Progenitor cell of endocrine pancreas (in vitro differentiated cells): ENCODE measurements at regions not wholly inside any gene's neighbourhood (a gene's known extent, or its start where the extent isn't known, plus 50 kb on each side); places are given as distances from the start of the nearest gene placed in this dataset.
"Not testable (repeated sequence)": the region's sequence is repeated elsewhere in the genome, so short reads cannot be mapped to it uniquely, and the experiment has no call there.

Source experiments
- DNase-seq: peaks from one replicate; pipeline ENCODE4 v3.0.0; 2021; ENCODE audit warnings: low spot score; ENCODE audit not compliant: unreplicated experiment
- H3K27ac Mint-ChIP-seq: 2 replicates; pipeline ENCODE4 v1.8.0; 2021; ENCODE audit warnings: mild to moderate bottlenecking, moderate library complexity, mixed read lengths
- H3K27me3 Mint-ChIP-seq: 2 replicates; pipeline ENCODE4 v1.8.0; 2021; ENCODE audit warnings: mixed read lengths
- H3K36me3 Mint-ChIP-seq: 2 replicates; pipeline ENCODE4 v1.8.0; 2022; ENCODE audit warnings: mixed read lengths; ENCODE audit not compliant: insufficient read depth
- H3K4me1 Mint-ChIP-seq: 2 replicates; pipeline ENCODE4 v1.8.0; 2021; ENCODE audit warnings: low read depth, mixed read lengths
- H3K4me3 Mint-ChIP-seq: 2 replicates; pipeline ENCODE4 v1.8.0; 2021; ENCODE audit warnings: low read depth, mild to moderate bottlenecking, moderate library complexity, mixed read lengths
- H3K9me3 Mint-ChIP-seq: 2 replicates; pipeline ENCODE4 v1.8.0; 2021; ENCODE audit warnings: low read depth, mixed read lengths
- TF ChIP-seq, protein P1 (sequence below): fragments of 200-600 bp; sonication (generic); IDR thresholded peaks from one replicate; pipeline ENCODE4 v1.5.0; 2021; ENCODE audit warnings: antibody characterized with exemption, mild to moderate bottlenecking; ENCODE audit not compliant: unreplicated experiment

- Mint-ChIP-seq H3K36me3 (peaks cover 2% of the 10 kb centered on the region), H3K27me3 (no peaks in the 10 kb centered on the region)
Measured at GRCh38 chr15:53910236-53910849, 67.9 kb upstream of the UNC13C start.

DNA sequence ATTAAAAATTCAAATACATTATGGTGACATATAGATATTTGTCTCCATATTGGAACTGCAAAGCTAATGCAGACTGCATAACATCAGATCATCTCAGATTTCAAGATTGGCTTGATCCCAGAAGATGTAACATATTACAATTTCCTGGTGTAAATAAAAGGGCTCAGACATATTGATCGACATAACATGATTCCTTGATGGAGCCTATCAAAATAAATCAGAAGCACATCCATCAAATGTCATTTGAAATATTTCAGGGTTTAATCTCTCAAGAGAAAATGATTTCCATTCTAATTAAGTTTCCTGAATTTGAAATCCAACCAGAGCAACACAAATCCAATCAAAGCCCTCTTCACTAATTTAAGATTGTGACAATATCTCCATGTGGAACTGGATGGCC, 75.1 kb upstream of the UNC13C start:
- Mint-ChIP-seq H3K27me3 (no peaks in the 10 kb centered on the region), H3K27ac (no peak overlapping the region), H3K9me3 (peaks cover 3% of the 10 kb centered on the region), H3K36me3 (peaks cover 1% of the 10 kb centered on the region), H3K4me3 (no peak overlapping the region), H3K4me1 (peaks cover 5% of the 10 kb centered on the region)
- no peak for DNase-seq
- TF ChIP-seq, protein P1, sequence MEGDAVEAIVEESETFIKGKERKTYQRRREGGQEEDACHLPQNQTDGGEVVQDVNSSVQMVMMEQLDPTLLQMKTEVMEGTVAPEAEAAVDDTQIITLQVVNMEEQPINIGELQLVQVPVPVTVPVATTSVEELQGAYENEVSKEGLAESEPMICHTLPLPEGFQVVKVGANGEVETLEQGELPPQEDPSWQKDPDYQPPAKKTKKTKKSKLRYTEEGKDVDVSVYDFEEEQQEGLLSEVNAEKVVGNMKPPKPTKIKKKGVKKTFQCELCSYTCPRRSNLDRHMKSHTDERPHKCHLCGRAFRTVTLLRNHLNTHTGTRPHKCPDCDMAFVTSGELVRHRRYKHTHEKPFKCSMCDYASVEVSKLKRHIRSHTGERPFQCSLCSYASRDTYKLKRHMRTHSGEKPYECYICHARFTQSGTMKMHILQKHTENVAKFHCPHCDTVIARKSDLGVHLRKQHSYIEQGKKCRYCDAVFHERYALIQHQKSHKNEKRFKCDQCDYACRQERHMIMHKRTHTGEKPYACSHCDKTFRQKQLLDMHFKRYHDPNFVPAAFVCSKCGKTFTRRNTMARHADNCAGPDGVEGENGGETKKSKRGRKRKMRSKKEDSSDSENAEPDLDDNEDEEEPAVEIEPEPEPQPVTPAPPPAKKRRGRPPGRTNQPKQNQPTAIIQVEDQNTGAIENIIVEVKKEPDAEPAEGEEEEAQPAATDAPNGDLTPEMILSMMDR, result no peak

More at GRCh38 chr15:53910236-53910849, 67.9 kb upstream of the UNC13C start:
- Mint-ChIP-seq H3K4me3 (no peak overlapping the region), H3K27ac (no peak overlapping the region), H3K9me3 (no peaks in the 10 kb centered on the region), H3K4me1 (peaks cover 2% of the 10 kb centered on the region)
- TF ChIP-seq, protein P1, result no peak
- DNase-seq, result no peak

DNA sequence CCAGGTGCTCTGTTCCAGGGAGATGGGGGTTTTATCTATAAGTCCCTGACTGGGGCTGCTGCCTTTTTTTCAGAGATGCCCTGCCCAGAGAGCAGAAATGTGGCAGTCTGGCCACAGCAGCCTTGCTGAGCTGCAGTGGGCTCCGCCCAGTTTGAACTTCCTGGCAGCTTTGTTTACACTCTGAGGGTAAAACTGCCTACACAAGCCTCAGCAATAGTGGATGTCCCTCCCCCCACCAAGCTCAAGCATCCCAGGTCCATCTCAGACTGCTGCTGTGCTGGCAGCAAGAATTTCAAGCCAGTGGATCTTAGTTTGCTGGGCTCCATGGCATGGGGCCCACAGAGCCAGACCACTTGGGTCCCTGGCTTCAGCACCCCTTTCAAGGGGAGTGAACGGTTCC, 84.8 kb upstream of the UNC13C start:
- H3K27ac Mint-ChIP-seq, result not testable (repeated sequence)

DNA sequence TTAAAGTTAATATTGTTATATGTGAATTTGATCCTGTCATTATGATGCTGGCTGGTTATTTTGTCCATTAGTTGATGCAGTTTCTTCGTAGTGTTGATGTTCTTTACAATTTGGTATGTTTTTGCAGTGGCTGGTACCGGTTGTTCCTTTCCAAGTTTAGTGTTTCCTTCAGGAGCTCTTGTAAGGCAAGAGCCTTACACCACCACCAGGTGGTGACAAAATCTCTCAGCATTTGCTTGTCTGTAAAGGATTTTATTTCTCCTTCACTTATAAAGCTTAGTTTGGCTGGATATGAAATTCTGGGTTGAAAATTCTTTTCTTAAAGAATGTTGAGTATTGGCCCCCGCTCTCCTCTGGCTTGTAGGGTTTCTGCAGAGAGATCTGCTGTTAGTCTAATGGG, 86.4 kb upstream of the UNC13C start:
- not testable (repeated sequence) for H3K27me3 Mint-ChIP-seq, H3K4me1 Mint-ChIP-seq, H3K27ac Mint-ChIP-seq, DNase-seq, H3K4me3 Mint-ChIP-seq
- Mint-ChIP-seq H3K9me3 (peaks cover 40% of the 10 kb centered on the region), H3K36me3 (peaks cover 36% of the 10 kb centered on the region)

More for the DNA sequence above, 84.8 kb upstream of the UNC13C start:
- not testable (repeated sequence) for H3K4me1 Mint-ChIP-seq, DNase-seq, H3K4me3 Mint-ChIP-seq, H3K27me3 Mint-ChIP-seq
- Mint-ChIP-seq H3K36me3 (peaks cover 32% of the 10 kb centered on the region), H3K9me3 (peaks cover 37% of the 10 kb centered on the region)

- no peaks in the 10 kb centered on the region for H3K27me3 Mint-ChIP-seq
- H3K27ac Mint-ChIP-seq, result no peak overlapping the region
- no peak overlapping the region for H3K4me3 Mint-ChIP-seq
- peaks cover 4% of the 10 kb centered on the region for H3K4me1 Mint-ChIP-seq
- TF ChIP-seq, protein P1, result no peak
- H3K9me3 Mint-ChIP-seq, result peaks cover 18% of the 10 kb centered on the region
- no peak for DNase-seq
- H3K36me3 Mint-ChIP-seq, result peaks cover 29% of the 10 kb centered on the region
Measured at GRCh38 chr15:53884441-53884840, 93.8 kb upstream of the UNC13C start.

GRCh38 chr15:53882311-53882710, 95.9 kb upstream of the UNC13C start:
- H3K4me1 Mint-ChIP-seq, result peaks cover 4% of the 10 kb centered on the region
- H3K27me3 Mint-ChIP-seq, result no peaks in the 10 kb centered on the region
- TF ChIP-seq, protein P1, result no peak
- H3K36me3 Mint-ChIP-seq, result peaks cover 25% of the 10 kb centered on the region
- DNase-seq, result no peak
- H3K9me3 Mint-ChIP-seq, result peaks cover 6% of the 10 kb centered on the region
- no peak overlapping the region for H3K27ac Mint-ChIP-seq
- no peak overlapping the region for H3K4me3 Mint-ChIP-seq
